ENCODE measurements at regions not wholly inside any gene's neighbourhood (a gene's known extent, or its start where the extent isn't known, plus 50 kb on each side); places are given as distances from the start of the nearest gene placed in this dataset.
"Not testable (repeated sequence)": the region's sequence is repeated elsewhere in the genome, so short reads cannot be mapped to it uniquely, and the experiment has no call there.

GRCh38 chr4:9695994-9696393, 85.4 kb upstream of the DRD5 start:
- H3K79me1 ChIP-seq (ENCODE audit: low read depth, low read length); POLR2A ChIA-PET (ENCODE audit: partially characterized antibody): not testable (repeated sequence)
- CTCF ChIA-PET (ENCODE audit: partially characterized antibody) = interaction anchor here (1.1 to 1.7 kb wide), 3 partner anchors 8 to 319 kb away, joined by 4 to 10 read pairs (median 5); no protein-coding TSS in a partner anchor

More at GRCh38 chr4:9695994-9696393, 85.4 kb upstream of the DRD5 start:
- H3K4me1 ChIP-seq (replicated peaks in 1 of 4; ENCODE audit: control insufficient read depth in 3 of 4, insufficient read depth in 4 of 4, low read length in 3 of 4); H3K9ac ChIP-seq (replicated peaks in 1 of 4; ENCODE audit: extremely low read depth in 1 of 4, low read depth in 3 of 4, low read length in 3 of 4); H3K56ac ChIP-seq (replicated peaks; ENCODE audit: insufficient read length, low read depth, low read length); H2AFZ ChIP-seq (ENCODE audit: low read length); H3K23ac ChIP-seq (ENCODE audit: insufficient read length); H3K36me3 ChIP-seq (ENCODE audit: control insufficient read depth in 2 of 4, insufficient read depth in 4 of 4, low read length in 3 of 4); H3K27ac ChIP-seq (ENCODE audit: low read depth, low read length); H2AK5ac ChIP-seq (ENCODE audit: low read depth, low read length); H3K4me3 ChIP-seq (ENCODE audit: extremely low read depth in 1 of 4, insufficient read depth in 2 of 4, low read depth in 3 of 4, low read length in 4 of 4); FAIRE-seq; H2BK20ac ChIP-seq (ENCODE audit: low read length); H2BK15ac ChIP-seq (ENCODE audit: low read length); H4K8ac ChIP-seq (ENCODE audit: extremely low read depth, insufficient read depth, low read length); H3K14ac ChIP-seq (ENCODE audit: insufficient read length); H3K27me3 ChIP-seq (replicated peaks in 1 of 4; ENCODE audit: control insufficient read depth in 3 of 4, extremely low read depth in 1 of 4, insufficient read depth in 3 of 4, low read length in 3 of 4); H3K18ac ChIP-seq (ENCODE audit: extremely low read depth, low read length); H2BK12ac ChIP-seq (ENCODE audit: low read depth, low read length); H3K9me3 ChIP-seq (ENCODE audit: insufficient read depth in 2 of 2, low read depth in 1 of 2, low read length in 1 of 2); H2BK5ac ChIP-seq (ENCODE audit: low read depth, low read length); H3K4ac ChIP-seq (replicated peaks; ENCODE audit: insufficient read length, low read depth, low read length); H3K79me2 ChIP-seq (ENCODE audit: control insufficient read depth in 1 of 2, insufficient read depth in 2 of 2, low read length in 2 of 2); H4K20me1 ChIP-seq (replicated peaks in 1 of 2; ENCODE audit: control insufficient read depth in 1 of 2, insufficient read depth in 2 of 2, low read length in 2 of 2); H3K4me2 ChIP-seq (ENCODE audit: insufficient read depth in 1 of 2, low read depth in 2 of 2, low read length in 2 of 2); H2BK120ac ChIP-seq (replicated peaks; ENCODE audit: low read depth, low read length); H4K91ac ChIP-seq (replicated peaks; ENCODE audit: insufficient read length, low read length); H4K5ac ChIP-seq (ENCODE audit: insufficient read length, low read depth, low read length); H3K23me2 ChIP-seq (ENCODE audit: low read depth, low read length): not testable (repeated sequence)
- DNase-seq (ENCODE audit: low read depth in 1 of 2, low spot score in 2 of 2) = peak in 1 of 2 experiments; percentile 54
- 47% methylated on average over 3 of the region's 4 CpGs; no CpG with 5 or more reads in 1 of the 2 experiments for WGBS, 2 experiments (ENCODE audit: extremely low coverage in 1 of 2, insufficient coverage in 1 of 2, insufficient read length in 1 of 2, insufficient replicate concordance in 2 of 2, low coverage in 1 of 2, low lambda C conversion rate in 2 of 2, missing lambda C conversion rate in 1 of 2)
- TF ChIP-seq RAD21 (IDR thresholded peaks at IDR 0.05 in 1 of 2, conservative IDR thresholded peaks at IDR 0.05 in 1 of 2; ENCODE audit: low read depth in 2 of 2, low read length in 2 of 2) (peak; percentile 44 to 49; a peak in 3 of 4 replicates), CTCF (IDR thresholded peaks at IDR 0.05; ENCODE audit: control extremely low read depth in 1 of 3, insufficient read depth in 1 of 3, low read depth in 1 of 3, low read length in 3 of 3) (peak; percentile 33 to 40 (median 38))

Data from H1 (cell line).